Ammon's horn (tissue), 1 donor: ENCODE measurements at regions not wholly inside any gene's neighbourhood (a gene's known extent, or its start where the extent isn't known, plus 50 kb on each side); places are given as distances from the start of the nearest gene placed in this dataset.

Experiments used
- DNase-seq: peaks from one replicate; pipeline ENCODE4 v3.0.0-alpha.2; 2016; ENCODE audit warnings: low spot score

DNA sequence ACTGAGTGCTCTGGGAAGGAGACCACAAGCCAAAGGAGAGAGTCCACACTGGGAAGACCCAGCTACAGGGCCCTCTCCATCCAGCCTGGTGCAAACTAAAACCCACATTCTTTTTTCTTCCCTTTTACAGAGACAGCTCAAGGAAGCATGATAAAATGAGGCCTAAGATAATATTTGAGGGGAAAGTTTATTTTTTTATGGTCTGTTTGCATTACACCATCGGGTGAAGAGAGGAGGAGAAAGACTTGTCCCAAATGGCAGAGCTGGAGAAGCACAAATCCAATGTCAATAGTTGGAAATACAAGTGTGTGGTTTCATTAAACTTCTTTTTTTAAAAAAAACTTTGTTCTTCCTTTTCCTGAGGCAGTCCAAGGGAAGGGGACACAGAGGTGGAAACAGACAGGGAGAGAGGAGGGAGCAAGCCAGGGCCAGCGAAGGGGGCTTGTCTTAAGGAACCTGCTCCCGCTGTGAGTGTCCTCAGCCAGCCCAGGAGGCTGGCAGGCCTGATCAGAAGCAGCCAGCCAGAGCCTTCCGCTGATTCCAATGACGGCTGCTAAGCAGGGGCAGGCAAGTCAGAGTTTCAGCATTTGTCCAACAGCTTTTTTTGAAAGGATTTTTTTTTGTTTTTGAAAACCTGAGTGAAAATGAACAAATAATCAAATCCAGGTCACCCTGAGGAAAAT is 203.8 kb upstream of the SIX2 start:
- no peak for DNase-seq

DNA sequence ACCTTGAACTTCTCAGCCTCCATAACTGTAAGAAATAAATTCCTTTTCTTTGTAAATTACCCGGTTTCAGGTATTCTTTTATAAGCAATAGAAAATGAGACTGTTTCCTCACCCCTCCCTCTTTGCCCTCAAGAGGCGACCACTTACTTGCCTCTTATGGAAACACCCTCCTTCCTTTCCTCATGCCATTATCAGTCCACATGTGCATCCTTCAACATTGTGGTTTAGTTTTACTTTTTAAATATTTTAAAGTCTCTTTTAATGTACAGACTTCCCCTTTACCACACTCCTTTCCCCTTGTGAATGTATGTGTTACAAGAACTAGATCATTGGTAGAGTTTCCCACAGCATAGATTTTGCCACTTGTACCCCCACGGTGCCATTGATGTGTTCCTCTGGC is 202.4 kb upstream of the SIX2 start:
- no peak for DNase-seq

DNA sequence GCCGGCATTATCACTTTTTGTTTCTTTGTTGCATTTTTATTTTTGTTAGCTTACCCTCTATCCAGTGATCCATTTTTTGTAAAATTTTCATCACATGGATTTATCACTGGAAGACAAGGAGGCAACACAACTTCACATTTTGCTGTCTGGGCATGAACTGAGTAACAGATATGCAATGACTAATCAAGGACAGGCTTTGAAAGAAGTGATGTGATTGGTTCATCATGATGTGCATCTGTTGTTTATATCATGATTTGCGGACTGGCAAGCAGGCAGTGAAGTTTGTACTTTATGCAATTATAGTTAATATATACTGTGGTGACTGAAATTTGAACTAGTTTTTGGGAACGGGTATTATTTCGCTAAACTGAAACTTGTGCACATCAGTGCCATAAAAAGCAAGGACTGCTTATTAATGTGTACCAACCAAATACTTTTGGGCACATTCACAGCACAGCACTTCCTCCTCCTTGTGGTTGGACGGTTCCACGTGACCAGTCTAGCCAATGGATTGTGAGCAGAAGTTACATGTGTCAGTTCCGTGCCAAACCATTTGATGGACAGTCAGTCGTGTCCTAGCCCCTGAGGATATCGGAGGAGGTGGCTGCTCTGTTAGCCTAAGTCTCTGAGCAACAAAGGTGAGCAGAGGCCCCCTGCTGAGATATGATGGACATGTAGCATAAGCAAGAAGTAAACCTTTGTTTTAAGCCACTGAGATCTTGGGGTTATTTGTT is 201.4 kb upstream of the SIX2 start:
- no peak for DNase-seq

DNA sequence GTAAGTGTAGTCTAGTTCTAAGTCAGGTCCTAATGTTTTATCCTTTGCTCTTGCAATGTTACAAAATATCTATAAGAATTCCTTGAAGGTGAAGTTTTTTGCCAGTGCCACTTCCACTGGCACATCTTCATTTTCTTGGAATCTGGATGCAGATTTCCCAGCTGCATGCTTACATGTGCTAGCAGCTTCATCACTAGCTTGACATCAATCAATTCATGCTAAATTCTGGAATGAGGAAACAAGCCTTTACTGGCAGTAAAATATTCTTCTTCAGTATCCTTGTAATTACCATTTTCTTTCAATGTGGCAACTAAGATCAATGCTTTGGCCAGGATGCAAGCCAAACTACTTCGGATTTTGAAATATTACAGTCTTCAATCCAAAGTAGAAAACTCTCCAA is 200.6 kb upstream of the SIX2 start:
- DNase-seq = no peak

DNA sequence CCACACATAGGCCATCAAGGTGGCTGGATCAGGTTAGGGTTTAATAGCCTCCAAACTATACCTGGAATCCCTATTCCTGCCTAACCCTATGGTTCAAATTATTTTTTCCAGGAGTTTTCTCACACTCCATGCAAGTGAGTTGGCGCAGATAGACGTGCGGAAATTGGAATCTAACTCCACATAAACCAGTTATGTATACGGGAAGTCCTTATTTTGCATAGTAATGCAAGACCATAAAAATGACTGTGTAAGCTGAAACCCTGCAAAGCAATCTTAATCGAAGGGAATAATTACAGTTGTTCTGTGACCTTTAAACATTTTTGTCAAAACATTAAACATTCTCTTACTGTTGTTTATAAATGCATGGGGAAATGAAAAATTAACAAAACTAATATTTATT is 200.1 kb upstream of the SIX2 start:
- no peak for DNase-seq

DNA sequence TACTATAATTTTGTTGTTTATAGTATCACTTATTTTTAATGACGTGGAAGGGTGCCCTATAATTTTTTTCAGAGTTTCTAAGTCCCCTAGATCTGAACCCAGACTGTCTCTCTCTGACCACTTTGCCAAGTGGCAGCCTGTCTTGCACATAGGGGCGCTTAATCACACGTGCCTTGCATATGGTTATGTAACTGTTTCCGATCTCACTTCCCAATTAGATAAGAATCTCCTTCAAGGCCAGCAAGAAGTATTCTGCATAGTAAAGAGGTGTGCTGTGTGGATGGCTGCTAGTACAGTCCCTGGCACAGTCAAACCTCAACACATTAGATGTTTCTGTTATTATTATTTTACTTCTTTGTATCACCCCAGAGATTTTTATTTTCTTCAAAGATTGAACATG is 197.8 kb upstream of the SIX2 start:
- no peak for DNase-seq

DNA sequence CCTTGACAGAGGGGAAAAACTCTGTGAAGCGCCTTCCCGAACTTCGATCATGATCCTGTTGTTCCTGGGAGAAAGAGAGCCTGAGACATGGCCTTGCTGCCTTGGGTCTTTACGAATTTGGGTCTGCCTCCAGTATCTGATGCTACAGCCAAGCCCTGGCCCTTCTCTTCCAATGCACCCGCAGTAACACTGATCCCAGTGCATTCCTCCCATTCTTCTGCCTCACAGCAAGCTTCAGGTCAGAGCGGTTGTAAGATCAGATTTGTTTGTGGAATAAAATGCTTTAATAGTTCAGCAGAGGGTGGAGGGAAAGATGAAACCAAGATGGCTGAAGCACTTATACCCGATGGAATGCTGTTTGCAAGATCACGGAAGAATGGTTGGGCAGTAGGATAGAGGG is 196.7 kb upstream of the SIX2 start:
- no peak for DNase-seq

DNA sequence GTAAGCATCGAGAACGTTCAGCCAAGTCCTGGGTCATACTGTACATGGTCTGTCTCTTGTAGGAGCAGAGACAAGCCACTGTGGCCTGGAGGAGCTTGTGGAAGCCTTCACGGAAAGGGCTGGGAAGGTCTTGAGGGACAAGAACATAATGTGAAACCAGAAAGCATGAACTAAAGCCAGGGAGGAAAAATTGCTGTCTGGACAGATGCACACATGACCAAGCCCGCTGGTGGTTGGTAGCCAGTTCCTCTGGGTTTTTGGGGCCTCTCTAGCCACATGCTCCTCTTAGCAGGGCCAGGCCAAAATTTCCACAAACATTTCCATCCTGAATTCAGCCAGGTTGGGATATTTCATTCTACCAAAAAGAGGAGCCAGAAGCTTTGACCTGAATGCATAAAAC is 196.2 kb upstream of the SIX2 start:
- no peak for DNase-seq

DNA sequence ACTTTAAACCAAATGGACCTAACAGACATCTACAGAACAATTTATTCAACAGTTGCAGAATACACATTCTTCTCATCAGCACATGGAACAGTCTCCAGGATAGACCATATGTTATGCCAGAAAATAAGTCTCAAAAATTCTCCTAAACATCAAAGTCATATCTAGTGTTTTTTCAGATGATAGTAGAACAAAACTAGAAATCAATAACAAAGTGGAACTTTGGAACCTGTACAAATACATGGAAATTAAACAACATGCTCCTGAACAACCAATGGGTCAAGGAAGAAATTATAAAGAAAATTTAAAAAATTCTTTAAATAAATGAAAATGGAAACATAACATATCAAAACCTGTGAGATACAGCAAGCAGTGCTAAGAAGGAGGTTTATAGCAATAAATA is 194.1 kb upstream of the SIX2 start:
- DNase-seq = no peak

DNA sequence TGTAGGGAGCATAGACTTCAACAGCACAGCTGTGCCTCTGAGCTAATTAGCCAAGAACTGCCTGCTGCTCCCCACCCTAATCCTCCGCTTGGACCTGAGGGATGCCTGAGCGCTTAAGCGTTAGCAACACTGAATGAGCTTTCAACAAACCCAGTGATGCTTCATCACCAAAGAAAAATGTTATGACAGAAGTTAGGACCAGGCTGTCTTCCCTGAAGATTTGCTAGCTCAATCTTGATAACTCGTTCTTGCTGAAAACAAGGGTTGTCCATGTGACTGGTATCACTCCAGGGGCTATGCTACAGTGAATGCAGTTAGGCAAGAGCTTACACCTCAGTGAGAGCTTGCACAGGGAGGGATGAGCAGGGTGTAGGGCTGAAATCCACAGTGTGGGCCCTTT is 190.7 kb upstream of the SIX2 start:
- no peak for DNase-seq

DNA sequence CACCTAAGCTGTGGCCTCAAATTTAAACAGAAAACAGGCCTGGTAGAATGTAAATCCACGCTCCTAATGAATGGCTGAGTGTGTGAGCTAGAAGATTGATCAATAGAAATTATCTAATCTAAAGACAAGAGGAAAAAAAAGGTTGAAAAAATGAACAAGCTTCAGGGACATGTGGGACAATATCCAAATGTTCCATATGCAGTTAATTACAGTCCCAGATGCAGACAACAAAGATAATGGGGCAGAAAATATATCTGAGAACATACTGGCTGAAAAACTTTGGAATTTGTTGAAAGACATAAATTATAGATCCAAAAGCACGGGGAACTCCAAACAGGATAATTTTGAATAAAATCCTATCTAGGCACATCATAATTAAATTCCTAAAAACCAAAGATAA is 186.7 kb upstream of the SIX2 start:
- no peak for DNase-seq

DNA sequence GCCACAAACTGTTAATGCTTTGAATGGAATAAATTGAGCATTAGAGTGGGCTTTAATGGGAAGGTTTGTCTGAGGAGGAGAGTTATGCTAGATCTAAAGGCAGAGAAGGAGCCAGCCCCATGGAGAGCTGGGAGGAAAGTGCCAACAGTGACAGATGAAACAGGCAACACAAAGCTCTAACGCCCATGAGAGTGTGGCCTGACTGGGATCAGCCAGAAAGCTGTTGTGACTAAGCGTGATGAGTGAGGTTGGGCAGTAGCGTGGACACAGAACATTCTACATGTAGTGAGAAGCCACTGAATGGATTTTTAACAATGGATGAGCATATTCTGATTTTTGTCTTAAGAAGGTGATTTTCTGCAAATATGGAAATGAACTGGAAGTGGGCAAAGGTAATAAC is 185.3 kb upstream of the SIX2 start:
- DNase-seq = no peak

DNA sequence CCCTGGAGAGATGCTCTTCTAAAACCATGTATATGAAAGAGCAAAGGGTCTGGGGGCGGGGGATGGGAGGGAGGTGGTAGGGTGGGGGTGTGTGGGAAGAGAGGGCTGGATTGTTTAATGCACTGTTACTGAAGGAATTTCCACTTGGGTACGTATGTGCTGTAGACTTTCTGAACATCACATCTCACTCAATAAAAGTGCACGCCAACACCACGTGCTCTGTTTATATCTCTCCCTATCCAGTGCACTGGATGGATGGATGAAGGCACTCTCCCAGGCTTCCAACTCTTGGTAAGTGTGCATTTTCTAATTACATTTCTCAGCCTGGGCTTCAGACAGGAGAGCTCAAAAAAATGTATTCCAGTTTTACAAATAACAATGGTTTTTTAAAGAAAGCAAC is 184.3 kb upstream of the SIX2 start:
- no peak for DNase-seq

DNA sequence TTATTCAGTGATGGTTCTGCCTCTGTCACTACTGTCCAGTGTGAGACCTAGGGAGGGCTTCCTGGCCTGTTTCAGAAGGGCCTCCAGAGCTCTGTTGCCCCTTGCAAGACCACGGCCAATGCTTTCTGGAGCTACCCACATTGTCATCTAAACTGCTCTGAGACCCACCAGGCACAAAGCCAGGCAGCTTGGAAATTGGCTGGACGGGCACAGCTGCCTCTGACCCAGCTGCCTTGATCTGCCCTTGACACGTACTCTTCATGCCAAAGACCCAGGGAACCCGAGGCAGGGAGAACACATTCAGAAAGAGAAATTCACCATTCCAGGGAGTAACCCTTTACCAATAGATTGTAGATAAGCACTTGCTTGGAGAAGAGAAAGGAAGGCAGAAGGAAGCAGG is 183.7 kb upstream of the SIX2 start:
- no peak for DNase-seq

DNA sequence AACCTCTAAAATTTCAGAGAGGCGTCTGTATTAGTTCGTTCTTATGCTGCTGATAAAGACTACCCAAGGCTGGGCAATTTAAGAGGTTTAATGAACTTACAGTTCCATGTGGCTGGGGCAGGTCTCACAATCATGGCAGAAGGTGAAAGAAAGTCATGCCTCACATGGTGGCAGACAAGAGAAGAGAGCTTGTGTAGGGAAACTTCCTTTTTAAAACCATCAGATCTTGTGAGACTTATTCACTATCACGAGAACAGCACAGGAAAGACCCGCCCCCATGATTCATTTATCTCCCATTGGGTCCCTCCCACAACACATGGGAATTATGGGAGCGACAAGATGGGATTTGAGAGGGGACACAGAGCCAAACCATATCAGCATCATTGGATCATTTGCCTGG is 183.2 kb upstream of the SIX2 start:
- no peak for DNase-seq

DNA sequence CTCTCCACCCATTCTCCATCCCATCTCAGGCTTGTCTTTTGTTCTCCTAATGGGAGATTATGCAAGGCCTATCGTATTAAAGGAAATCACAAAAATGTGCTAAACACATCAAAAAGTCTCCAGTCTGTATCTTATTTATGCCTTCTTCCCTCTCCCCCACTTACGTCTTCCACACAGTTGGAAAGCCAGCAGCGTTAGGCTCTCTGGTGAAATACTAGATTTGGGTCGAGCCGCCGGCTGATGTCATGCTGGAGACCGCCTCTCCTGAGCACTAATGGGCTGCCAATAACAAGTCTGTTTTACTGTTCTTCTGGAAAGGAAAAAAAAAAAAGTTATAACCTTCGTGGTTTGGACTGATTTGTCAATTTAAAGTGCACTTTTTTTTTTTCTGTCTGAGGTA is 182.7 kb upstream of the SIX2 start:
- no peak for DNase-seq

DNA sequence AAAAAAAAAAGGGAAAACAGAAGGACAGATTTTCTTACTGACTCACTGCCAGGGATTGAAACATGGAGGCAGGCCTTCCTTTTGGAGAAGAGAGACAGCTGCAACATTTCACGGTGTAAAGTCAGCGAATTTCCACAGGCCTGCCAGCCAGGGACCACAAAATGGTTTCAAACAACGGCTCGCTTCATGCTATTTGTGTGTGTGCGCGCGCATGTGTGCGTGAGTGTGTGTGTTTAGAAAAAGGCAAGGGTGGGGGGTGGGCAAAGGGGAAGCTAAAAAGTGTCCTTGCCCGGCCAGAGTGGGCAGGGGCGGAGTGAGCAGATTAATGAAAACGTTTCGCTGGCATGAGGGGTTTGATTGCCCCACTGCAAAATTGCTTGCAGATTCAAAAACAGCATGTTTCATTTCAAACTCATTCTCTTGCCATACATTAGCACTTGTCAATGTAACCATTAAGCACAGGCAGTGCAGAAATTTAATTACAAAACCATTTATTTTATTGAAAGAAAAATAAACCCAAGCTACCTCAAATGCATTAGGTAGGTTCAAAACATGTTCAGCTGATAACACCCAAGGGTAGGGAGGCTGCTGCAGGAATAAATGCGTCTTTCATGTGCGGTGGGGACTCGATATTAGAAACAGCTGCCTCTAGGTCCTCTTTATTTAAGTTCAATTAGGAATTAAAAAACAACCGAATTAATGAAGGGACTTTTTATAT is 182.1 kb upstream of the SIX2 start:
- DNase-seq = no peak

DNA sequence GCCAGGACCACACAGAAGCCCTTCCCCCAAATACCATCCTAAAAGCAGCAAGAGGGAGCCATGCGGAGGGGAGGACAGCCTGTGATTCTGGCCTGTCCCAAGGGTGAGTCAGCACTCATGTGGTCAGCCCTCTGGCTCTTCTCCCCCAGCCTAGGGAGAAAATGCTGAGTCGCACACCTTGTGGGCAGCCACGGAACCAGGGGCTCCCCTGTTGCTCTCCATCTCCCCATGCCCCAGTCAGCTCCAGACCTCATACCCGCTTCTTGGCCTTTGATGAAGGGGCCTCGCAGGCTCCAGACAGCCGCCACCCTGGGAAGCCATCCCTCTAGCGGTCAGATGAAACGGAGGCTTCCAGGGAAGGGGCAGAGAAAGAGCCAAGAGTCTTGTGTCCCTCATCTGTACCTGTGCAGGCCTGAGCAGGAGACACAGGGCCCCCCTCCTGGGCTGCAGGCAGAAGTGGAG is 181.3 kb upstream of the SIX2 start:
- no peak for DNase-seq

DNA sequence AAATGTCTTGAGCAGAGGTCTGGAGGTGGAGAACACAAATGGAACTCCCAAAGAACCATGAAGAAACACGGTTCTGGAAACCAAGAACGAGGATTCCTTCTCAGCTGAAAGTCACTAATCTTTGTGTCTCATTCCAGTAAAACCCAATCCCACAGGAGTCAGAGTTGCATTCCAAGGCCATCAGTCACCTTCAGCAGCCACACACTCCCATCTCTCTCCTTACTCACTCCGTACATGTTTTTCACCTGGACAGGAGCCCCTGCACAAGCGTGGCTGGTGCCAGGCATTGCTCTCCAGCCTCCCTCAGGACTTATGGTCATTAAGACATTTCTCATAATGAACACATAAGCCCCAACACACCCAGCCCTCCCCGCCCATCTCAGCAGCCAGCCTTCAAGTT is 175.4 kb upstream of the SIX2 start:
- DNase-seq = no peak

DNA sequence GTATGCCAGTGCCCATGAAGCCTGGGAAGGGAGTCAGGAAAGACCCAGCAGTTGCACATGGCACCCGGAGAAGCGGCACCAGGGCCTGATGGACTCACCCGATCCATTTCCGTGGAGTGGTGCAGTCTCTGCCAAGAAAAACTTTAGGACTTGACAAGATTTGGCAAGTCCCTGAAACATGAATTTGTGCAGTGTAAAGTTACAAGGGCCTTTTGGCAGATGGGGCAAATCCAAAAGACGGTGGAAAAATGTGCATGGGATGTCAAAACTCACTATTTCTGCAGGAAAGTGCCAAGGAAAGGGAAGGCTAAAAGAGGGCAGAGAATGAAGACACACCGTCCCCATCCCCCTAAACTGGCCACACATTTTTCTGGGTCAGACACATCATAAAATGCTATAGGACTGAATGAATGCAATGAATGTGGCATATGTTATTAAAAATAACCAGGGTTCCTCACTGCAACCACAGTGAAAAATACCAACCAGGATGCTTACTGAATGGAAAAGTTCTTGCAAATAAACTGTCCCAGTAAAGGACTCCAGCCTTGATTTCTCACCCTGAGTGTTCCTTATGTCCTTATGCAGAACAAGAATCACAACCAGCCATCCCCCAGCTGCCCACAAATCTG is 173.5 kb upstream of the SIX2 start:
- DNase-seq = no peak

DNA sequence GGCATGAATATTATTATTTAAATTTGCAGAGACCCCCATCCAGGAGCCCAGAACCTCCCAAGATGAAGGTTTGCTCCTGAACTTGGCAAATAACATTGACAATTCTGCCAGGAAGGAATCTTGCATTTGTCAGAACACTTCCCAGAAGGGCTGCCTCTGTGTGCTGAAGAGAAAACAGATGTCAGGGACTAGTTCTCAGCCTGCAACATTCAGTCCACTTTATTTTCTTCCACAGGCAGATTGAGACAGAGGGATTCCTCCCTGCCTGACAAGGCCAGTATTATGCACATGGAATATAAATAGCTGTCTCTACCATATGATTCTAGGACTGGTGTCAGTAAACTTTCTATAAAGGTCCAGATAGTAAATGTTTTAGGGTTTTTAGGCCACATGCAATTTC is 171.5 kb upstream of the SIX2 start:
- DNase-seq = no peak

DNA sequence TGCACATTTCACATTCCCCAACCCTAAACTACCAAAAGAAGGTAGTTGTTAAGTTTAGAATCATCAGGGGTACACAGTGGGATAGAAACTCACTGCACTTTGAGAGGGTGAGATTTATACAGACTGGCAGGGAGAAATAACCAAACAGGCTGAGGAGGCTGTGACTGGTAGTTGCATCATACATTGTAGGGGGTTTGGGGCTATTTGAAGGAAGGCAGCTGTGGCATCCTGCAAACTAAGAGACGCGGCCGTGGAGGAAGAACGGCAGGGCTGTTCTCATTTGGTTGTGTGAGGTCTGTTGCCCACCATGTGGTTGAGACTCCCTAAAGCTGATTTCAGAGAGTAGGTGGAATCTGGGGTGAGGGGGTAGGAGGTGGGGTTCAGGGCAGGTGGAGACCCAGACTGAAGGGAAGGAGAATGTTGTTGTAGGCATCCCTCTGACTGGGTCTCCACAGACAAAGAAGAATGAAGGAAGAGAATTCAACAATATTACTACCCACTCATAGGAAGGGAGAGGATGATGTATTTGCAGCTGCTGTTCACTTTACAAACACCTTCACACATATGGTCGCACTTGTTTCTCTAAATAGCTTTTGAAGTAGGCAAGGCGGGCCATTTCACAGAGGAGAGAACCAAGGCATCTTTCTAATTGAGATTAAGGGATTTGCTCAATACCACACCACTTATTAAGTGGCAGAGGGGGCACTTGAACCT is 170.9 kb upstream of the SIX2 start:
- DNase-seq = no peak
